ENCODE measurements at regions not wholly inside any gene's neighbourhood (a gene's known extent, or its start where the extent isn't known, plus 50 kb on each side); places are given as distances from the start of the nearest gene placed in this dataset.

GRCh38 chr1:22217811-22218460 lies 75.0 kb upstream of the WNT4 start:
- DNase-seq (ENCODE audit: low read depth) = no peak
- no peak for FAIRE-seq
- no peaks in the 10 kb centered on the region for H3K36me3 ChIP-seq (ENCODE audit: control insufficient read depth, insufficient read depth, low read length)
- TF ChIP-seq, protein P1, sequence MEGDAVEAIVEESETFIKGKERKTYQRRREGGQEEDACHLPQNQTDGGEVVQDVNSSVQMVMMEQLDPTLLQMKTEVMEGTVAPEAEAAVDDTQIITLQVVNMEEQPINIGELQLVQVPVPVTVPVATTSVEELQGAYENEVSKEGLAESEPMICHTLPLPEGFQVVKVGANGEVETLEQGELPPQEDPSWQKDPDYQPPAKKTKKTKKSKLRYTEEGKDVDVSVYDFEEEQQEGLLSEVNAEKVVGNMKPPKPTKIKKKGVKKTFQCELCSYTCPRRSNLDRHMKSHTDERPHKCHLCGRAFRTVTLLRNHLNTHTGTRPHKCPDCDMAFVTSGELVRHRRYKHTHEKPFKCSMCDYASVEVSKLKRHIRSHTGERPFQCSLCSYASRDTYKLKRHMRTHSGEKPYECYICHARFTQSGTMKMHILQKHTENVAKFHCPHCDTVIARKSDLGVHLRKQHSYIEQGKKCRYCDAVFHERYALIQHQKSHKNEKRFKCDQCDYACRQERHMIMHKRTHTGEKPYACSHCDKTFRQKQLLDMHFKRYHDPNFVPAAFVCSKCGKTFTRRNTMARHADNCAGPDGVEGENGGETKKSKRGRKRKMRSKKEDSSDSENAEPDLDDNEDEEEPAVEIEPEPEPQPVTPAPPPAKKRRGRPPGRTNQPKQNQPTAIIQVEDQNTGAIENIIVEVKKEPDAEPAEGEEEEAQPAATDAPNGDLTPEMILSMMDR (IDR thresholded peaks at IDR 0.05; ENCODE audit: insufficient read depth, low read length, severe bottlenecking) = no peak
- peaks cover 5% of the 10 kb centered on the region for H3K27me3 ChIP-seq (ENCODE audit: control insufficient read depth, insufficient read depth, low read length)
- no peak overlapping the region for H3K4me3 ChIP-seq (ENCODE audit: low read depth, low read length)

- no peak for DNase-seq (ENCODE audit: low read depth)
- no peak for FAIRE-seq
- TF ChIP-seq, protein P1 (IDR thresholded peaks at IDR 0.05; ENCODE audit: insufficient read depth, low read length, severe bottlenecking) = no peak
- Histone ChIP-seq H3K4me3 (ENCODE audit: low read depth, low read length) (no peak overlapping the region), H3K36me3 (ENCODE audit: control insufficient read depth, insufficient read depth, low read length) (no peaks in the 10 kb centered on the region), H3K27me3 (ENCODE audit: control insufficient read depth, insufficient read depth, low read length) (peaks cover 4% of the 10 kb centered on the region)
Observed at GRCh38 chr1:22218618-22219250, 75.8 kb upstream of the WNT4 start.

DNA sequence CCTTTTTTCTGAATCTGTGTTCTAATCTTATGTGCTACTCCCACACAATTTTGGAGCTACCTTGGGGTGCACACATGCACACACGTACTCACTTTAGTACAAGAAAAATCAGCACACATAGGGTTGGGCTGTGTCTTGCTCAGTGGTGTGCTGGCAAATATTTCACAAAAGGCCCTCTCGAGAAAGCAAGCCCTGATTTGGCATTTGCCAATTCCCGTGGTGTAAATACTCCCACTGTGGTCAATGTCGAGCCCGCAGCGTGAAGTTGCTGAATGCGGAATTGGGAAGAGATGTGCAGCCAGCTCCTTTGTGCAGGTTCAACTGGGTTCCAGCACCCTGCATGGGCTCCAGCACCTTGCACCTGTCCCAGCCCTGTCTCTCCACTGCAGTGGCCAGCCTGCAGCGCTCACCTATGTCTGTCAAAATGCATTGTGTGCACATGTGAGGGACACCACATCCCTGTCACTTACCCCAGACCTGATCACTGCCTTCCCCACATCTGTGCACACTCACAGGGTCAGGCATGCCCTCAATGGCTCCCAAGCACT lies 78.4 kb upstream of the WNT4 start:
- TF ChIP-seq, protein P1 (IDR thresholded peaks at IDR 0.05; ENCODE audit: insufficient read depth, low read length, severe bottlenecking) = no peak
- FAIRE-seq = no peak
- peaks cover 4% of the 10 kb centered on the region for H3K27me3 ChIP-seq (ENCODE audit: control insufficient read depth, insufficient read depth, low read length)

DNA sequence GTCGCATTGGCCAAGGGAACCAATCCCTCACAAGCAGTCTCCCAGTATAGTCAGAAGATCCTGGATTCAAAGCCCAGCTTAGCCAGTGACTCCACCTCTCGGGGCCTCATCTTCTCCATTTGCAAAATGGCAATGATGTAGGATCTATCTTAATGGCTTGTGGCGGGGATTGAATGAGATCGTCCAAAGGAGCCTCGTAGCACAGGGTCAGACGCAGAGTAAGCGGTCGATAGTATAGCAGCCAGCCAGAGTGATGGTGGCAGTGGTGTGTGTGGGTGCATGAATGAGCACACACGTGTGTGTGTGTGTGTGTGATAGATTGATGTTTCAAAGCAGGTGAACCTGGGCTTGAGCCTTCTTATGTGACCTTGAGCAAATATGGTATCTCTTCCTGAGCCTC lies 79.8 kb upstream of the WNT4 start:
- FAIRE-seq (no peak), DNase-seq (ENCODE audit: low read depth) (no peak)
- H3K27me3 ChIP-seq (ENCODE audit: control insufficient read depth, insufficient read depth, low read length) = peaks cover 4% of the 10 kb centered on the region
- TF ChIP-seq, protein P1 (IDR thresholded peaks at IDR 0.05; ENCODE audit: insufficient read depth, low read length, severe bottlenecking) = no peak
- no peaks in the 10 kb centered on the region for H3K36me3 ChIP-seq (ENCODE audit: control insufficient read depth, insufficient read depth, low read length)
- H3K4me3 ChIP-seq (ENCODE audit: low read depth, low read length) = no peak overlapping the region

More for the DNA sequence above, 78.4 kb upstream of the WNT4 start:
- H3K4me3 ChIP-seq (ENCODE audit: low read depth, low read length) = no peak overlapping the region
- DNase-seq (ENCODE audit: low read depth) = no peak
- no peaks in the 10 kb centered on the region for H3K36me3 ChIP-seq (ENCODE audit: control insufficient read depth, insufficient read depth, low read length)

- peak; percentile 68 for FAIRE-seq
- Histone ChIP-seq H3K36me3 (ENCODE audit: control insufficient read depth, insufficient read depth, low read length) (no peaks in the 10 kb centered on the region), H3K27me3 (ENCODE audit: control insufficient read depth, insufficient read depth, low read length) (peaks cover 4% of the 10 kb centered on the region), H3K4me3 (ENCODE audit: low read depth, low read length) (no peak overlapping the region)
- TF ChIP-seq, protein P1 (IDR thresholded peaks at IDR 0.05; ENCODE audit: insufficient read depth, low read length, severe bottlenecking) = no peak
- DNase-seq (ENCODE audit: low read depth) = peak; percentile 80
Observed at GRCh38 chr1:22223176-22223575, 80.3 kb upstream of the WNT4 start.
